Sigmoid colon (tissue), 4 donors: ENCODE measurements at regions not wholly inside any gene's neighbourhood (a gene's known extent, or its start where the extent isn't known, plus 50 kb on each side); places are given as distances from the start of the nearest gene placed in this dataset.

ENCODE experiments used
- CTCF ChIP-seq, 4 experiments: fragments of 450-650 bp in 3 of 4; fragments of 200-600 bp in 1 of 4; IDR thresholded peaks; one replicate each; pipeline ENCODE4 v1.5.1; 2016 to 2019; ENCODE audit warnings: antibody characterized with exemption in 4 of 4, mild to moderate bottlenecking in 3 of 4, moderate library complexity in 2 of 4
- POLR2A ChIP-seq, 2 donors: fragments of 450-650 bp; IDR thresholded peaks; one replicate each; pipeline ENCODE4 v1.6.1; 2016; ENCODE audit warnings: antibody characterized with exemption in 2 of 2, mild to moderate bottlenecking in 2 of 2, moderate library complexity in 2 of 2
- POLR2AphosphoS5 ChIP-seq, 4 donors: sonication (generic); formaldehyde crosslinking; IDR thresholded peaks; one replicate each; pipeline ENCODE4 v1.6.1; 2017; ENCODE audit warnings: antibody characterized with exemption in 4 of 4

DNA sequence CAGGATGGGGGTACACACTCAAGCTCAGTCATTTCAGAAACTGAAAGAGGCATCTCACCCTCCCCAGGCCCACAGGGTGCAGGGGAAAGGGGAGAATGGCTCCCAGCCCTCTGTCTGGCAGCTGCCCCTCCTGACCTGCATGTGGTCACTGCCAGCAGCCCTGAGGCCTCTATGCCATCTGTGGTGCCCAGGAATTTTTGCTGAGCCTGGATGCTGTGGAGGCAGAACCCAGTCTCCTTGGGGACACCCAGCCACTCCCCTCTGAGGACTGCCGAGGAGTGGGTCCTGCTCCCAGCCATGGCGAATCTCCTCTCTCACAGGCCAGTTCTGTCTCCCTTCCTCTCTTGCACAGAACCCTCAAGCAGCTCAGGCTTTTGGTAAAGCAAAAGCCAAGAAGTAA is 104.0 kb upstream of the ALDH1B1 start:
- no peak for TF ChIP-seq CTCF (IDR thresholded peaks at IDR 0.05)
- no peak for TF ChIP-seq POLR2A (IDR thresholded peaks at IDR 0.05)
- TF ChIP-seq POLR2AphosphoS5 (IDR thresholded peaks at IDR 0.05), result no peak
